Activated naive CD4-positive, alpha-beta T cell treated with anti-CD3 and anti-CD28 coated beads, Interleukin-2, amount 10 ng/mL, durations not matched to agents 7 days and 5 days (primary cell): ENCODE measurements at regions not wholly inside any gene's neighbourhood (a gene's known extent, or its start where the extent isn't known, plus 50 kb on each side); places are given as distances from the start of the nearest gene placed in this dataset.

Source experiments
- CTCF ChIA-PET: fragments of 350-600 bp; sonication (Branson Sonifier 250); formaldehyde crosslinking; loops from one replicate; lab custom pipeline; 2021; ENCODE audit warnings: antibody characterized with exemption; lab: Charles Lee
- DNase-seq: peaks from one replicate; pipeline ENCODE4 v3.0.0-alpha.2; 2020
- H3K27ac Mint-ChIP-seq: one replicate; pipeline ENCODE4 v1.8.0; 2021; ENCODE audit warnings: mild to moderate bottlenecking, moderate library complexity, mixed read lengths
- H3K27me3 Mint-ChIP-seq: one replicate; pipeline ENCODE4 v1.8.0; 2021; ENCODE audit warnings: mild to moderate bottlenecking, mixed read lengths
- H3K36me3 Mint-ChIP-seq: one replicate; pipeline ENCODE4 v1.8.0; 2021; ENCODE audit warnings: mixed read lengths
- H3K4me1 Mint-ChIP-seq: one replicate; pipeline ENCODE4 v1.8.0; 2021; ENCODE audit warnings: mixed read lengths
- H3K4me3 Mint-ChIP-seq: one replicate; pipeline ENCODE4 v1.8.0; 2021; ENCODE audit warnings: mild to moderate bottlenecking, moderate library complexity, mixed read lengths
- H3K9me3 Mint-ChIP-seq: one replicate; pipeline ENCODE4 v1.8.0; 2021; ENCODE audit warnings: mixed read lengths

DNA sequence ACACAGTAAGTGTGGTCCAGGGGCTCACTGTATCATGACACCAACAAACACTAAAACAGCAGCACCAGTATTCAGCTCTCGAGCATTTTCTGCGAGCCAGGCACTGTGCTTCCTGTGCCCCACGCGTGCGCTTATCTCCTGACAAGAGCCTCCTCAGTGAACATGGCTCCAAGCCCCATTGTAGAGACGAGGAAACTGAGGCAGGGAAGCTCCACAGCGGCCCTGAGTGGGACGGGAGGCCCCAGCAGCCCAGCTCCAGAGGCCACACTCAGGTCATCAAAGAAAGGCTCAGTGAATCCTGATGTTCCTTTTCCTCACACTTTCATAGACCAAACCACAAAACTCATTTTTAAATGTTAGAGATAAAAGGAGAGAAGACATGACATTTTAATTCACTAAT is 113.1 kb downstream of the TPRA1 start:
- H3K36me3 Mint-ChIP-seq, result no peaks in the 10 kb centered on the region
- H3K27ac Mint-ChIP-seq, result no peak overlapping the region
- CTCF ChIA-PET, result no interaction called here
- no peak overlapping the region for H3K4me3 Mint-ChIP-seq
- H3K27me3 Mint-ChIP-seq, result peaks cover 13% of the 10 kb centered on the region
- no peaks in the 10 kb centered on the region for H3K4me1 Mint-ChIP-seq
- no peak for DNase-seq
- no peaks in the 10 kb centered on the region for H3K9me3 Mint-ChIP-seq

DNA sequence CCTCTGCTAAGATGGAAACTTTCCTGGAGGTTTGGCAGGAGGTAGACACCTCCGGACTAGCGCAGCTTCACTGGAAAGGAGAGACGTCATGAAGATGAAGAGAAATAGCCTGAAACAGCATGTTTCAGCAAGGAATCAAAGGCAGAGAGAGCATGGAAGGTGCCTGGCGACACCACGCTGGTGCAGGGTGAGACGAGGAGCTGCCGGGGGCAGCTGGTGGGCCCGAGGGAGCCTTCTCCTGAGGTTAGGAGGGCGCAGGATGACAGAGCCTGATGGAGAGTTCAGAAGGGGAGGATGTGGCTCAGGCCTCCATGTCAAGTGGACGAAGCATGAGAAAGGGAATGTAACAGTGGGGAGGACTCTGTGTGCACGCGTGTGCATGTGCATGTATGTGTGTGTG is 113.6 kb downstream of the TPRA1 start:
- no peak for DNase-seq
- Mint-ChIP-seq H3K27me3 (peaks cover 13% of the 10 kb centered on the region), H3K36me3 (no peaks in the 10 kb centered on the region), H3K4me1 (no peaks in the 10 kb centered on the region), H3K27ac (no peak overlapping the region), H3K9me3 (no peaks in the 10 kb centered on the region), H3K4me3 (no peak overlapping the region)
- CTCF ChIA-PET, result no interaction called here

DNA sequence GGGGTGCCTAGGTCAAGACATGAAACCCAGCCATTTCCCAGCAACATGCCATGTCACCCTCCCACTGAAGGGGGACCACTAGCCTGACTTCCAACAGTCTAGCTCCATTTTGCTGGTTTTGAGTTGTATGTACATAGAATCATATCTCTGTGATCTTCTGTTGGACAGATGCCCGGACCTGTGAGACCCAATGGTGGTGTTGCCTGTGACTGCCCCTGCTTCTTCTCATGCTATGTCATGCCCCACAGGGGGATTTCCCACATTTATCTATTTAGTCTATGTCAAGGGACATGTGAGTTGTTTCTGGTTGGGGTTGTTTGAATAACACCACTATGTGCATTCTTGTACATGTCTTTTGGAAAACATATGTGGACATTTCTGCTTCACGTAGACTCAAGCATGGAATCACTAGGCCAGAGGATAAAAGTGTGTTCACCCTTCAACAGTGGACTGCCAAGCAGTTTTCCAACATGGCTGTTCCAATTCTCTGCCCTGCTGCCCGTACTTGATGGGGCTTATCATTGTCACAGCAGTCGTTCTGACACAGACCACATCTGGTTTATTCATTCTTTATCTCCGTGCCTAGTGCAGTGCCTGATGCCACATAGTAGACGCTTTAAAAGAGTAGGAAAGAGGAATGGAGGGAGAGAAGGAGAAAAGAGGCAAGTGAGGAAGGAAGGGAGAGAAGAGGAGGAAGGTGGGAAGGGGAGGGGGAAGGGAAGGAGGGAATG is 114.4 kb downstream of the TPRA1 start:
- Mint-ChIP-seq H3K4me1 (no peaks in the 10 kb centered on the region), H3K36me3 (no peaks in the 10 kb centered on the region), H3K27me3 (peaks cover 7% of the 10 kb centered on the region), H3K27ac (no peak overlapping the region), H3K9me3 (no peaks in the 10 kb centered on the region), H3K4me3 (no peak overlapping the region)
- DNase-seq, result no peak
- CTCF ChIA-PET, result interaction anchor here (1.8 kb wide), 1 partner anchor 722 kb away, joined by 4 read pairs; no protein-coding TSS in a partner anchor

DNA sequence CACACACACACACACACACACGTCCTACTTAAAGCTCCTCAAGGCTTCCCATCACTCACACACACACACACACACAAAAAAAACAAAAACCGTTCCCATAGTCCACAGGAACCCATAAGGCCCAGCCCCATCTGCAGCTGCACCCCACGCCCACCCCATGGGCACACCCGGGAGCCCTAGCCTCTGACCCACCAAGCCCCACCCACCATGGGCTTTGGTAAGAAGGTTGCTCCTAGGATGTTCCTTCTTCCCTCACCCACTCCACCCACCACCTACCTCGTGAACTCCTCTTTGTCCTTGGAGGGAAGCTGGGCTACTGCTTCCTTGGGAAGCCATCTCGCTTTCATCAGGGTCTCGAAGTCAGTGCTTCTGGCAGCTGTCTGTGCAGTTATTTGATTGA is 115.1 kb downstream of the TPRA1 start:
- H3K9me3 Mint-ChIP-seq, result no peaks in the 10 kb centered on the region
- no peaks in the 10 kb centered on the region for H3K4me1 Mint-ChIP-seq
- H3K27me3 Mint-ChIP-seq, result peaks cover 7% of the 10 kb centered on the region
- no peak overlapping the region for H3K27ac Mint-ChIP-seq
- no peak for DNase-seq
- H3K36me3 Mint-ChIP-seq, result no peaks in the 10 kb centered on the region
- no peak overlapping the region for H3K4me3 Mint-ChIP-seq
- CTCF ChIA-PET, result interaction anchor here (1.8 kb wide), 1 partner anchor 721 kb away, joined by 4 read pairs; no protein-coding TSS in a partner anchor

DNA sequence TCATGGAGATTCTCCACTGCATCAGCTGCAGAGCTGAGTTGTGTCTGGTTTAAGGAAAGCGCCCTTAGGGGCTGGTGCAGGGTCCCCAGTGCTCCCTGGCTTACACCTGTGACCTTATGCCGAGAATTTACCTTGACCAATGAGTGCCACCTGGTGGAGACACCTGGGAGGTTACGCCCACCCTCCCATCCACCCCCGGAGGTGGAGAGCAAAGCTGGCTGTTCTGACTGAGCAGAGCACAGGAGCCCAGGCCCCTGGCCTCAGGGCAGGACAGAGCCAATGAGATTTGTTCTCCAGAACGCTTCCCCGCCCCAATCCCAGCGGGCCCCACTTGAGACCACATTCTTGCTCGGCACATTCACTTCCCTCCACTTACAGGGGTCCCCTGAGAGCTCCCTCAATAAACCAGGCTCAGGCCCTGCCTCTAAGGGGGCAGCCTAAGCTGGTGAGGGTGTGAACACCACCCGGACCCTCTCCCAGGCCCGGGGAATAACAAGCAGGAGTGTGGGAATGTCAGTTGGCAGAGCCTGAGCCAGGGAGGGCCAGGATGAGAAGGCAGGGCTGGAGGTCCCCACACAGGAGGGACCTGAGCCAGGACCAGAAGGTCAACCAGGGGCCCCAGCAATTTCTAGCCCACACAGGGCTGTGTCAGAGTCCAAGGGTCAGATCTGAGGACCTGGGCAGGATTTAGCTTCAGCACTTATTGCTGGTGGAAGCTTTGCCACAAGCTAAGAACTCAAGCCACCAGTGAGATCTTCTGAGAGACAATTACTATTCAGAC is 117.1 kb downstream of the TPRA1 start:
- H3K9me3 Mint-ChIP-seq, result peaks cover under 1% of the 10 kb centered on the region
- H3K4me3 Mint-ChIP-seq, result no peak overlapping the region
- peaks cover 7% of the 10 kb centered on the region for H3K27me3 Mint-ChIP-seq
- no peaks in the 10 kb centered on the region for H3K4me1 Mint-ChIP-seq
- CTCF ChIA-PET, result interaction anchor here (0.6 to 2.3 kb wide), 4 partner anchors 11 to 794 kb away, joined by 3 to 8 read pairs (median 3); no protein-coding TSS in a partner anchor
- DNase-seq, result peak; percentile 45
- no peak overlapping the region for H3K27ac Mint-ChIP-seq
- no peaks in the 10 kb centered on the region for H3K36me3 Mint-ChIP-seq

DNA sequence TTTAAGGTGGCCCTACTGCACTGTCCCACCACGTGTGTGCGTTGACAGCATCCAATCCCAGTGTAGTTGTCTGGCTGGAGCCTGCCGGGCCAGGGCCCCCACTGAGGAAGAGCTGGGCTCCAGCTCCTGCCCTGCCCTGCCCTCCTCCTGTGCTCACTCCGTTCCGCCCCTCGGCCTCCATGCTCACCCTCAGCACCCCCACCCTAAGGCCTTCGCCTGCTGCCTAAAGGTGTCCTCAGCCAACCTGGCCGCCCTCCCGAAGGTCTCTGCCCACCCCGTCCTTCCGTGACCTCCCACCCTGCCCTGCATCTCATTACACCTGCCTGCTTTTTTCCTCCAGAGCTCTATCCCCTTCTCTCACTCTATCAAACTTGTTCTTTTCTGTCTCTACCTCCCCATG is 118.0 kb downstream of the TPRA1 start:
- CTCF ChIA-PET, result interaction anchor here (1.0 to 2.3 kb wide), 2 partner anchors 12 to 793 kb away, joined by 3 to 8 read pairs; no protein-coding TSS in a partner anchor
- Mint-ChIP-seq H3K4me3 (no peak overlapping the region), H3K9me3 (peaks cover 4% of the 10 kb centered on the region), H3K27ac (no peak overlapping the region), H3K27me3 (peaks cover 13% of the 10 kb centered on the region), H3K36me3 (no peaks in the 10 kb centered on the region), H3K4me1 (no peaks in the 10 kb centered on the region)
- no peak for DNase-seq

DNA sequence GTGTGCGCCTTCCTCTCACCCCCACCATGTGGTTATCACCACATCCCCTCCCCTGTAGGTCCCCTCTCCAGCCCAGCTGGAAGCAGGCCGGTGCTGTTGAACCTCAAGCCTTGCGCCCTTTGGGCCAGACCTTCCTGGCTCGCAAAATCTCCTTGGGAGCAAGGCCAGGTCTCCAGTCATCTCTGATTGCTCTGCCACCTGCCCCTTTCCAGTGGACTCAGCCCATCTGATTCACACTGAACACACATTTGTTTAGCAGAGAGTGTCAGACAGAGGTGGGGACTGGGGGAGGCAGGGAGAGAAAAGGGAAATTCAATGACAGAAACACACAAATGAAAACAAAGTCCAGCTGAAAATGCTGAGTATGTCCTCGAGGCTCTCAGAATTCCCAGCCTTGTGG is 119.4 kb downstream of the TPRA1 start:
- Mint-ChIP-seq H3K36me3 (no peaks in the 10 kb centered on the region), H3K4me3 (no peak overlapping the region), H3K27ac (no peak overlapping the region), H3K9me3 (peaks cover 4% of the 10 kb centered on the region), H3K27me3 (peaks cover 13% of the 10 kb centered on the region), H3K4me1 (no peaks in the 10 kb centered on the region)
- CTCF ChIA-PET, result no interaction called here
- DNase-seq, result no peak

DNA sequence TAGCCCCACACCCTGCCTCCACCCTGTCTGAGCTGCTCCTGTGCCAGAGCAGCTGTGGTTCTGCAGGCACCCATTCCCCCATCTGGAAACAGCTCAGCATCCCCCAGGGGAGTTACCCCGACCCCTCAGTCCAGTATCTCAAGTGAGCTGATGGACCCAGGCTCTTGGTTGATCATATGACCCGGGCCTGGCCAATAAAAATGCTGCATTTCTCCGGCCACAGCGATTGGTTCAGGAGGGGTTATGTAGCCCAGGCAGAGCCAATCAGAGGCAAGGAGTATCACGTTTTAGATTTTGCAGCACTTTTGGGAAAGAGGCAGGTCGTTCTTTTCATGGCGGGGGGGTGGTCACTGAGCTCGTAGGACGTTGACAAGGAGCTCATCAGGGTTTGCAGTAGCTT is 120.8 kb downstream of the TPRA1 start:
- Mint-ChIP-seq H3K27ac (no peak overlapping the region), H3K9me3 (peaks cover 4% of the 10 kb centered on the region), H3K27me3 (peaks cover 15% of the 10 kb centered on the region), H3K4me3 (no peak overlapping the region), H3K4me1 (no peaks in the 10 kb centered on the region), H3K36me3 (no peaks in the 10 kb centered on the region)
- no peak for DNase-seq
- CTCF ChIA-PET, result no interaction called here

DNA sequence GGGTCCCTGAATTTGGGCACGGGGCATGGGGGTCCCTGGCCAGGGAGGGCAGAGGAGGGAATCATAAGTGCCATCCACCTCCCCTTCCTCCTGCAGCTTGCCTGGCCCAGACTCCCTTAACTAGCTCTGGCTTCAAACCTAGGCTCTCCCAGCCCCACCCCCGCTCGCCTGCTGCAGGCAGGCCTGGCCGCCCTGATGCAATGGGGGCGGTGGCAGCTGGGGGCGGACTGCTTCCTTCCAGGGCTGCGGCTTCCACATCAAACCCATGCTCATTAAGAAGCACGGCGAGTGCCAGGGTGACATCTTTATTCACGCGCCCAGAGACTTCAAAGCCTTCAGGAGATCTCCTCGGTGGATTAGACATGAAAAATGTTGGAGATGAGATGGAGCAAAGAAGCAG is 123.1 kb downstream of the TPRA1 start:
- H3K4me3 Mint-ChIP-seq, result no peak overlapping the region
- H3K4me1 Mint-ChIP-seq, result no peaks in the 10 kb centered on the region
- H3K36me3 Mint-ChIP-seq, result no peaks in the 10 kb centered on the region
- H3K9me3 Mint-ChIP-seq, result peaks cover 4% of the 10 kb centered on the region
- no peak overlapping the region for H3K27ac Mint-ChIP-seq
- CTCF ChIA-PET, result no interaction called here
- DNase-seq, result no peak
- H3K27me3 Mint-ChIP-seq, result peaks cover 14% of the 10 kb centered on the region

DNA sequence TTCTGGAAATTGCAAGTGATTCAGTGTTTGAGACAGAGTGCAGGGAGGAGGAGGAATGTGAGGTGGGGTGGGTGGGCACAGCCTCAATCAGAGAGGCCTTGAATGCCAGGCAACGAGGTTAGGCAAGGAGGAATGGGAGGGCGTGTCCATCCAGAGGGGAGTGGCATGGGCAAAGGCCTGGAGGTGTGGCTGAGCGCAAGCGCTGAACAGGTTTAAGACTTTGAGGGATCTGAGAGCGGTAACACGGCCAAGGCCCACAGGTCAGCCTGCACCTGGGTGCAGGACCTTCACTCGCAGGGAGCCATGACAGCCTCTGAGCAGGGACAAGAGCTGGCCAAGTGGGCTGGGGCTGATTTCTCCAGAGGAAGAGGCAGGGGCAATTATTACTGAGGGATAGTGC is 125.9 kb downstream of the TPRA1 start:
- H3K27ac Mint-ChIP-seq, result no peak overlapping the region
- peaks cover 27% of the 10 kb centered on the region for H3K27me3 Mint-ChIP-seq
- DNase-seq, result no peak
- CTCF ChIA-PET, result no interaction called here
- no peaks in the 10 kb centered on the region for H3K4me1 Mint-ChIP-seq
- H3K36me3 Mint-ChIP-seq, result no peaks in the 10 kb centered on the region
- no peak overlapping the region for H3K4me3 Mint-ChIP-seq
- H3K9me3 Mint-ChIP-seq, result peaks cover 4% of the 10 kb centered on the region

DNA sequence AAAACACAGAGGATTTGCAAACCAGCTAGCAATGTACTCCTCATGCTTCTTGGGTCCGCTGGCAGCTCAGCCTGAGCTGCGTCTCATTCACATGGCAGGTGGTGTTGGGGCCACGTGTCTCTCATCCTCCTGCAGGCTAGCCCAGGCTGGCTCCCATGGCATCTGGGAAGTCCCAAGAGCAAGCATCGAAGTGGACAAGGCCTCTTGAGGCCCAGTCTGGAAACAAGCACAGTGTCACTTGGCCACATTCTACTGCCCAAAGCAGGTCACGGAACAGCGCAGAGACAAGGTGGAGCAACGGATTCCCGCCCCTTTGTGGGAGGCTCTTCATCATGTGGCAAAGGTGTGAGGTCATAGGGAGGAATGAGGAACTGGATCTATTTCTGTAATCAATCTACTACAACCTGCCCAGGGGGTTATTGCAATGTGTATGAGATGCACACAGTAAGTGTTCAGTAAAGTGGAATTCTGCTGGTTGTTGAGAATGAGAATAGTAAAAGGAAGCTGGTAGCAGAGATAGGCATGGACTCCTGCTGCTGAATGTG is 128.3 kb downstream of the TPRA1 start:
- CTCF ChIA-PET, result no interaction called here
- no peak overlapping the region for H3K4me3 Mint-ChIP-seq
- H3K27me3 Mint-ChIP-seq, result peaks cover 42% of the 10 kb centered on the region
- no peaks in the 10 kb centered on the region for H3K36me3 Mint-ChIP-seq
- no peaks in the 10 kb centered on the region for H3K9me3 Mint-ChIP-seq
- H3K4me1 Mint-ChIP-seq, result no peaks in the 10 kb centered on the region
- H3K27ac Mint-ChIP-seq, result no peak overlapping the region
- no peak for DNase-seq

DNA sequence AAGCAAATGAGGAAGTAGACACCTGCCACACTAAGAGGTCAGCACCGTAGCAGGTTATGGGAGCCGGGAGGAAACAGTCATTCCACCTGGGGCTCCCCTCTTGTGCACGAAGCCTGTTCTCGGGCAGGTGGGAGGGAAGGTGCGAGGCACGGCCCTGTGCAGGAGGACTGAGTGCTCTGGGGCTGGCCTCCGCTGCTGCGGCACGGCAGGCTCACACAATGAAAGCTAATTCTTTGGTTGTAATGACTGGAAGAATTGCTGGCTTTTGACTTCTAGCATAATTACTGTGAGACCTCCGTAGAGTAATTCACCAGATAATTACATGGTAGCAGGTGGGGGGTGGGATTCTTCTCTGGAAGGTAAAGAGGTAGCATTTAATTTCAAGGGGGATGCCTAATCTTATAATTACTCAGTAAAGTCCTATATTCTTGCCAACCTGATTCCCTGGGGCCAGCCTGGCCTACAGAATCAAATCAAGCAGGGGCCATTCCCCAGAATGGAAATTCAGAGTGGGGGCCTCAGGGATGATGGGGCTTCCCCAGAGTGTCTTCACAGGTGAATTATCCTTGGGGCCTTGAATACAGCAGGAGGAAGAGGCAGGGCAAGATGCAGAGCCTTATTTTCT is 129.1 kb downstream of the TPRA1 start:
- Mint-ChIP-seq H3K27ac (no peak overlapping the region), H3K36me3 (no peaks in the 10 kb centered on the region), H3K4me3 (no peak overlapping the region), H3K9me3 (no peaks in the 10 kb centered on the region), H3K4me1 (no peaks in the 10 kb centered on the region), H3K27me3 (peaks cover 50% of the 10 kb centered on the region)
- CTCF ChIA-PET, result no interaction called here
- no peak for DNase-seq

DNA sequence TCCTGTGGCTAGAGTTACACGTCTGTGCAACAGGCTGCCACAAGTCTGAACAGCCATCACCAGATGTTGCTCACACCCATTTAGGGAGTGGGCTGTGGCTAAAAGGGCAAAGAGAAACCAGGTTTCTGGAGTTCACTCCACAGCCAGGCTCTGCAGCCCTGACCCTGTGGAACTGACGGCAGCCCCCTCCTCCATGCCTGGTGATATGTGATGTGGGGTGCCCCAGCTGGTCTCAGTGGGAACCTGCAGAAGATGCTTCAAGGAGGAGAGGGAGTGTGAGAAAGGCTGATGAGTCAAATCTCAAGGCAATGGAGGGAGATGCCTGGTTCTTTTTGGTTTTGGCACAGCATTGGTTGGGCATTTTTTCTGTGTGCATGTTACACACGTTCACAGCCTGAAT is 130.6 kb downstream of the TPRA1 start:
- no peak for DNase-seq
- Mint-ChIP-seq H3K27me3 (peaks cover 64% of the 10 kb centered on the region), H3K9me3 (no peaks in the 10 kb centered on the region), H3K4me3 (no peak overlapping the region), H3K36me3 (no peaks in the 10 kb centered on the region), H3K27ac (no peak overlapping the region), H3K4me1 (peaks cover 2% of the 10 kb centered on the region)
- CTCF ChIA-PET, result no interaction called here
